Trophoblast cell (in vitro differentiated cells and primary cell): ENCODE measurements at regions not wholly inside any gene's neighbourhood (a gene's known extent, or its start where the extent isn't known, plus 50 kb on each side); places are given as distances from the start of the nearest gene placed in this dataset.
"Not testable (repeated sequence)": the region's sequence is repeated elsewhere in the genome, so short reads cannot be mapped to it uniquely, and the experiment has no call there.

Source experiments
- DNase-seq, 2 donors: peaks; one replicate each; pipeline ENCODE4 v3.0.0-alpha.2; 2016
- H2AFZ ChIP-seq: 2 replicates; pipeline ENCODE4 v1.6.1; 2013; ENCODE audit warnings: low read length, moderate library complexity, mild to moderate bottlenecking; ENCODE audit not compliant: insufficient read depth, poor library complexity
- H2AK5ac ChIP-seq: 2 replicates; pipeline ENCODE4 v1.6.1; 2013; ENCODE audit warnings: mild to moderate bottlenecking, low read length
- H2BK120ac ChIP-seq: 2 replicates; pipeline ENCODE4 v1.6.1; 2013; ENCODE audit warnings: low read length, mild to moderate bottlenecking, moderate library complexity; ENCODE audit not compliant: insufficient read depth, poor library complexity
- H2BK12ac ChIP-seq: 2 replicates; pipeline ENCODE4 v1.6.1; 2013; ENCODE audit warnings: mild to moderate bottlenecking, low read length, moderate library complexity
- H2BK5ac ChIP-seq: 2 replicates; pipeline ENCODE4 v1.6.1; 2013; ENCODE audit warnings: low read length, low read depth, moderate library complexity, mild to moderate bottlenecking; ENCODE audit not compliant: poor library complexity
- H3K14ac ChIP-seq: 2 replicates; pipeline ENCODE4 v1.6.1; 2013; ENCODE audit warnings: mild to moderate bottlenecking, low read length
- H3K18ac ChIP-seq: 2 replicates; pipeline ENCODE4 v1.6.1; 2013; ENCODE audit warnings: mild to moderate bottlenecking, low read length
- H3K23ac ChIP-seq: 2 replicates; pipeline ENCODE4 v1.6.1; 2013; ENCODE audit warnings: low read length
- H3K27ac ChIP-seq: 2 replicates; pipeline ENCODE4 v1.5.1; 2013; ENCODE audit warnings: low read depth, mild to moderate bottlenecking, inconsistent platforms, low read length, moderate library complexity
- H3K27me3 ChIP-seq: 2 replicates; pipeline ENCODE4 v1.6.1; 2013; ENCODE audit warnings: inconsistent platforms, mild to moderate bottlenecking, low read length, moderate library complexity; ENCODE audit not compliant: insufficient read depth
- H3K36me3 ChIP-seq, 2 experiments: 1 replicate in 1 of 2; 2 replicates in 1 of 2; pipeline ENCODE4 v1.6.1; 2013; ENCODE audit warnings: low read length in 2 of 2, mild to moderate bottlenecking in 2 of 2, moderate library complexity in 1 of 2; ENCODE audit not compliant: insufficient read depth in 2 of 2, control insufficient read depth in 1 of 2
- H3K4ac ChIP-seq: 2 replicates; pipeline ENCODE4 v1.6.1; 2013; ENCODE audit warnings: low read depth, mild to moderate bottlenecking, low read length, moderate library complexity
- H3K4me1 ChIP-seq, 2 experiments: 1 replicate in 1 of 2; 2 replicates in 1 of 2; pipeline ENCODE4 v1.6.1; 2013; ENCODE audit warnings: low read length in 2 of 2, mild to moderate bottlenecking in 2 of 2, moderate library complexity in 1 of 2; ENCODE audit not compliant: insufficient read depth in 2 of 2, control insufficient read depth in 1 of 2
- H3K4me2 ChIP-seq: 2 replicates; pipeline ENCODE4 v1.6.1; 2013; ENCODE audit warnings: inconsistent platforms, mild to moderate bottlenecking, low read length, moderate library complexity
- H3K4me3 ChIP-seq: 2 replicates; pipeline ENCODE4 v1.5.1; 2013; ENCODE audit warnings: mild to moderate bottlenecking, low read depth, low read length, inconsistent platforms
- H3K79me1 ChIP-seq: one replicate; pipeline ENCODE4 v1.6.1; 2013; ENCODE audit warnings: low read length
- H3K79me2 ChIP-seq: 2 replicates; pipeline ENCODE4 v1.6.1; 2013; ENCODE audit warnings: low read length, mild to moderate bottlenecking; ENCODE audit not compliant: control insufficient read depth, insufficient read depth, poor library complexity
- H3K9ac ChIP-seq: 2 replicates; pipeline ENCODE4 v1.6.1; 2013; ENCODE audit warnings: mild to moderate bottlenecking, low read length
- H3K9me3 ChIP-seq: 2 replicates; pipeline ENCODE4 v1.6.1; 2013; ENCODE audit warnings: low read depth, mild to moderate bottlenecking, control low read depth, inconsistent platforms, low read length; ENCODE audit not compliant: insufficient read depth
- H4K12ac ChIP-seq: 2 replicates; pipeline ENCODE4 v1.6.1; 2013; ENCODE audit warnings: low read depth, mild to moderate bottlenecking, low read length, moderate library complexity
- H4K8ac ChIP-seq: 2 replicates; pipeline ENCODE4 v1.6.1; 2013; ENCODE audit warnings: low read depth, mild to moderate bottlenecking, low read length, moderate library complexity
- H4K91ac ChIP-seq: one replicate; pipeline ENCODE4 v1.6.1; 2013; ENCODE audit warnings: low read depth, mild to moderate bottlenecking, low read length, moderate library complexity
- WGBS: extraction: QIAGEN DNeasy Blood & Tissue Kit; methylation state at CpG from one replicate; pipeline ENCODE4 v1.1.7; 2013; ENCODE audit warnings: missing lambda C conversion rate; ENCODE audit not compliant: insufficient read length, insufficient coverage; ENCODE audit errors: extremely low coverage; 5-methylcytosine and 5-hydroxymethylcytosine counted together

- not testable (repeated sequence) for H3K4me3 ChIP-seq
Measured at GRCh38 chr4:128672596-128672995, 136.9 kb upstream of the JADE1 start.

DNA sequence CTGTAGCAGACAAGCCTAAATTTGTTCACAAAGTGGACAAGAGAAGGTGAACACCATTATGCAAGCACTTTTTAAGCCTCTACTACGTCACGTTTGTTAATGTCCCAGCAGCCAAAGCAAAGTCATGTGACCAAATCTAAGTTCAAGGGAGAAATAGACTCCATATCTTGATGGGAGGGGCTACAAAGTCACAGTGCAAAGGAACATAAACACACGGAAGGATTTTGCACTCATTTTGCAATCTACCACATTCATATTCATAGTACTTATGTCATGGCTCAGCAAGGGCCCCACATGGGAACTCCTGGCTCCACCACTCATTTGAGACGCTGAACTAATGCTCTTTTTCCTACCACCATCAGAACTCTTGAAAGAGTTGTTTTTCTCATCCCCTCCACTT is 139.0 kb upstream of the JADE1 start:
- H4K12ac ChIP-seq = no peak overlapping the region
- no peaks in the 10 kb centered on the region for H3K27me3 ChIP-seq
- H3K4me2 ChIP-seq = no peak overlapping the region
- WGBS = no CpG with 5 or more reads among the region's 4 CpGs
- no peak overlapping the region for H3K27ac ChIP-seq
- H2BK5ac ChIP-seq = no peak overlapping the region
- no peak overlapping the region for H3K4ac ChIP-seq
- H3K79me1 ChIP-seq = no peaks in the 10 kb centered on the region
- DNase-seq = no peak
- no peaks in the 10 kb centered on the region for H3K36me3 ChIP-seq
- no peak overlapping the region for H3K23ac ChIP-seq
- H3K9ac ChIP-seq = no peak overlapping the region
- no peak overlapping the region for H4K91ac ChIP-seq
- H2BK120ac ChIP-seq = no peak overlapping the region
- no peak overlapping the region for H2BK12ac ChIP-seq
- H3K79me2 ChIP-seq = no peaks in the 10 kb centered on the region
- no peak overlapping the region for H3K4me3 ChIP-seq
- no peak overlapping the region for H2AK5ac ChIP-seq
- H3K4me1 ChIP-seq = no peaks in the 10 kb centered on the region
- no peak overlapping the region for H3K14ac ChIP-seq
- H2AFZ ChIP-seq = no peak overlapping the region
- no peak overlapping the region for H3K18ac ChIP-seq
- H4K8ac ChIP-seq = no peak overlapping the region
- H3K9me3 ChIP-seq = no peaks in the 10 kb centered on the region

More at GRCh38 chr4:128672596-128672995, 136.9 kb upstream of the JADE1 start:
- not testable (repeated sequence) for H4K12ac ChIP-seq, H2BK120ac ChIP-seq, H3K79me1 ChIP-seq, H3K14ac ChIP-seq, H3K9ac ChIP-seq, H2AFZ ChIP-seq, H3K4ac ChIP-seq, H3K79me2 ChIP-seq, H2BK5ac ChIP-seq, H3K27ac ChIP-seq, H3K23ac ChIP-seq, H4K91ac ChIP-seq, H3K4me2 ChIP-seq, H3K27me3 ChIP-seq, DNase-seq, H3K9me3 ChIP-seq, H3K36me3 ChIP-seq, H2BK12ac ChIP-seq, H3K4me1 ChIP-seq, H4K8ac ChIP-seq, H3K18ac ChIP-seq, H2AK5ac ChIP-seq
- WGBS = no CpG with 5 or more reads among the region's 22 CpGs

GRCh38 chr4:128668566-128668965 is 140.9 kb upstream of the JADE1 start:
- H2BK120ac ChIP-seq = no peak overlapping the region
- no peak overlapping the region for H3K4me3 ChIP-seq
- no peaks in the 10 kb centered on the region for H3K36me3 ChIP-seq
- H3K4me2 ChIP-seq = no peak overlapping the region
- no peak overlapping the region for H3K23ac ChIP-seq
- no peak overlapping the region for H2BK12ac ChIP-seq
- no peak overlapping the region for H2AK5ac ChIP-seq
- H3K79me2 ChIP-seq = no peaks in the 10 kb centered on the region
- H3K18ac ChIP-seq = no peak overlapping the region
- H3K4ac ChIP-seq = no peak overlapping the region
- H3K79me1 ChIP-seq = peaks cover 2% of the 10 kb centered on the region
- H4K8ac ChIP-seq = no peak overlapping the region
- H2BK5ac ChIP-seq = no peak overlapping the region
- no peak overlapping the region for H3K14ac ChIP-seq
- no peak overlapping the region for H4K91ac ChIP-seq
- H3K27me3 ChIP-seq = no peaks in the 10 kb centered on the region
- no peak for DNase-seq
- H3K9me3 ChIP-seq = no peaks in the 10 kb centered on the region
- no peak overlapping the region for H3K27ac ChIP-seq
- H3K4me1 ChIP-seq = no peaks in the 10 kb centered on the region
- WGBS = no CpG with 5 or more reads among the region's 5 CpGs
- H3K9ac ChIP-seq = no peak overlapping the region
- no peak overlapping the region for H4K12ac ChIP-seq
- no peak overlapping the region for H2AFZ ChIP-seq

DNA sequence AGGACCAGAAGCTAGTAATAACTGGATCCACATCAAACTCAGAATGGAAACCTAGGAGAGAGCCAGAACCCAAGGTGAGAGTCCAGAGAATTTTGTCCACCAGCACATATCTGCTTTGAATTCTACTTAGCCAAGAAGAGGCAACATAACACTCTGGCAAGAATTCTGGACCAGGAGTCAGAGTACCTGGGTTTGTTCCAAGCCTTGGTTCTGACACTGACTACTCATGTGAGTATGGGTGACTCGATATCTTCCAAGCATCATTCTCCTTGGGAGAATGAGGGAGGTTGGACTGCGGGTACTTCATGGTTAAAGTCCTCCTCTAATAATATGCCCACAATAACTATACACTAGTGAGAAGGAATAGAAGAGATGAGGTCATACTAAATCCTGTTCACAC is 144.0 kb upstream of the JADE1 start:
- no peak overlapping the region for H3K4me3 ChIP-seq
- H2AFZ ChIP-seq = no peak overlapping the region
- H3K79me2 ChIP-seq = no peaks in the 10 kb centered on the region
- H2BK5ac ChIP-seq = no peak overlapping the region
- no peaks in the 10 kb centered on the region for H3K9me3 ChIP-seq
- H4K91ac ChIP-seq = no peak overlapping the region
- H4K8ac ChIP-seq = no peak overlapping the region
- H3K27me3 ChIP-seq = no peaks in the 10 kb centered on the region
- no peak overlapping the region for H2BK12ac ChIP-seq
- H3K9ac ChIP-seq = no peak overlapping the region
- H3K4me2 ChIP-seq = no peak overlapping the region
- H3K36me3 ChIP-seq = no peaks in the 10 kb centered on the region
- H4K12ac ChIP-seq = no peak overlapping the region
- H3K27ac ChIP-seq = no peak overlapping the region
- peaks cover 6% of the 10 kb centered on the region for H3K79me1 ChIP-seq
- no peak overlapping the region for H2BK120ac ChIP-seq
- H3K23ac ChIP-seq = no peak overlapping the region
- H2AK5ac ChIP-seq = no peak overlapping the region
- no peak overlapping the region for H3K18ac ChIP-seq
- no CpG with 5 or more reads among the region's 2 CpGs for WGBS
- H3K14ac ChIP-seq = no peak overlapping the region
- no peak overlapping the region for H3K4ac ChIP-seq
- H3K4me1 ChIP-seq = peaks cover 2 to 3% of the 10 kb centered on the region in 2 experiments
- no peak for DNase-seq
